Esophagus (tissue), 2 donors: ENCODE measurements at regions not wholly inside any gene's neighbourhood (a gene's known extent, or its start where the extent isn't known, plus 50 kb on each side); places are given as distances from the start of the nearest gene placed in this dataset.

Source experiments
- H3K27ac ChIP-seq, 2 donors: one replicate each; pipeline ENCODE4 v1.5.1; 2013; ENCODE audit warnings: low read depth in 2 of 2, mild to moderate bottlenecking in 2 of 2, inconsistent platforms in 1 of 2, low read length in 1 of 2, moderate library complexity in 1 of 2
- H3K27me3 ChIP-seq, 2 donors: one replicate each; pipeline ENCODE4 v1.6.1; 2013; ENCODE audit warnings: low read length in 2 of 2, control low read depth in 1 of 2, mild to moderate bottlenecking in 1 of 2; ENCODE audit not compliant: insufficient read depth in 2 of 2, control insufficient read depth in 1 of 2
- H3K36me3 ChIP-seq, 2 donors: one replicate each; pipeline ENCODE4 v1.6.1; 2013; ENCODE audit warnings: low read length in 1 of 2; ENCODE audit not compliant: control insufficient read depth in 2 of 2, insufficient read depth in 2 of 2
- H3K4me1 ChIP-seq, 2 donors: one replicate each; pipeline ENCODE4 v1.6.1; 2013; ENCODE audit warnings: low read length in 1 of 2; ENCODE audit not compliant: control insufficient read depth in 2 of 2, insufficient read depth in 2 of 2
- H3K4me3 ChIP-seq, 2 donors: one replicate each; pipeline ENCODE4 v1.5.1; 2013; ENCODE audit warnings: low read length in 2 of 2, mild to moderate bottlenecking in 2 of 2, low read depth in 1 of 2, moderate library complexity in 1 of 2
- H3K9me3 ChIP-seq, 2 donors: one replicate each; pipeline ENCODE4 v1.6.1; 2013; ENCODE audit warnings: mild to moderate bottlenecking in 2 of 2, low read depth in 1 of 2, low read length in 1 of 2, moderate library complexity in 1 of 2; ENCODE audit not compliant: control insufficient read depth in 2 of 2, insufficient read depth in 1 of 2
- WGBS, 2 donors: extraction: QIAGEN DNeasy Blood & Tissue Kit; methylation state at CpG; one replicate each; pipeline ENCODE4 v1.1.7; 2013; 5-methylcytosine and 5-hydroxymethylcytosine counted together
- donor health status: healthy with polysubstance abuse.
- donor health status: Bipolar disorder and iron deficiency.

GRCh38 chrY:7961811-7962210 lies 1050.3 kb upstream of the AMELY start:
- no peaks in the 10 kb centered on the region for H3K9me3 ChIP-seq
- no peak overlapping the region for H3K27ac ChIP-seq
- H3K4me3 ChIP-seq, result no peak overlapping the region
- H3K4me1 ChIP-seq, result no peaks in the 10 kb centered on the region
- H3K27me3 ChIP-seq, result no peaks in the 10 kb centered on the region
- H3K36me3 ChIP-seq, result no peaks in the 10 kb centered on the region
- WGBS, 2 donors, result 68 to 71% methylated on average over 1 to 2 of the region's 2 CpGs

- no peaks in the 10 kb centered on the region for H3K4me1 ChIP-seq
- no peak overlapping the region for H3K4me3 ChIP-seq
- no peaks in the 10 kb centered on the region for H3K9me3 ChIP-seq
- no peak overlapping the region for H3K27ac ChIP-seq
- no peaks in the 10 kb centered on the region for H3K36me3 ChIP-seq
- H3K27me3 ChIP-seq, result no peaks in the 10 kb centered on the region
- 30 to 62% methylated on average over 2 to 4 of the region's 4 CpGs for WGBS, 2 donors
Observed at GRCh38 chrY:7957773-7958172, 1046.2 kb upstream of the AMELY start.

- WGBS, 2 donors, result 75% methylated on average over 2 to 3 of the region's 3 CpGs
- Histone ChIP-seq H3K9me3 (no peaks in the 10 kb centered on the region), H3K4me3 (no peak overlapping the region)
Observed at GRCh38 chrY:7951187-7951852, 1039.8 kb upstream of the AMELY start.

GRCh38 chrY:7944135-7944534 lies 1032.6 kb upstream of the AMELY start:
- Histone ChIP-seq H3K27ac (no peak overlapping the region), H3K36me3 (no peaks in the 10 kb centered on the region), H3K4me1 (no peaks in the 10 kb centered on the region), H3K4me3 (no peak overlapping the region), H3K9me3 (no peaks in the 10 kb centered on the region), H3K27me3 (no peaks in the 10 kb centered on the region)
- 93% methylated on average over 1 of the region's 1 CpG; no CpG with 5 or more reads in 1 of the 2 donors for WGBS, 2 donors

More at GRCh38 chrY:7951187-7951852, 1039.8 kb upstream of the AMELY start:
- Histone ChIP-seq H3K4me1 (no peaks in the 10 kb centered on the region), H3K36me3 (no peaks in the 10 kb centered on the region), H3K27ac (no peak overlapping the region), H3K27me3 (no peaks in the 10 kb centered on the region)

GRCh38 chrY:7942711-7943110 lies 1031.2 kb upstream of the AMELY start:
- Histone ChIP-seq H3K27ac (no peak overlapping the region), H3K9me3 (no peaks in the 10 kb centered on the region), H3K4me3 (no peak overlapping the region), H3K27me3 (no peaks in the 10 kb centered on the region), H3K36me3 (no peaks in the 10 kb centered on the region), H3K4me1 (no peaks in the 10 kb centered on the region)
- WGBS, 2 donors, result 72 to 78% methylated on average over 2 to 3 of the region's 3 CpGs

GRCh38 chrY:7941856-7942255 lies 1030.3 kb upstream of the AMELY start:
- Histone ChIP-seq H3K4me1 (no peaks in the 10 kb centered on the region), H3K27me3 (no peaks in the 10 kb centered on the region), H3K27ac (no peak overlapping the region), H3K4me3 (no peak overlapping the region), H3K36me3 (no peaks in the 10 kb centered on the region), H3K9me3 (no peaks in the 10 kb centered on the region)
- WGBS, 2 donors, result 54 to 70% methylated on average over 3 of the region's 3 CpGs

- H3K9me3 ChIP-seq, result no peaks in the 10 kb centered on the region
- 76 to 86% methylated on average over 1 to 2 of the region's 2 CpGs for WGBS, 2 donors
Observed at GRCh38 chrY:7938982-7939718, 1027.6 kb upstream of the AMELY start.

GRCh38 chrY:7936831-7937230 lies 1025.3 kb upstream of the AMELY start:
- no peaks in the 10 kb centered on the region for H3K9me3 ChIP-seq
- no peaks in the 10 kb centered on the region for H3K27me3 ChIP-seq
- H3K4me1 ChIP-seq, result no peaks in the 10 kb centered on the region
- H3K4me3 ChIP-seq, result no peak overlapping the region
- H3K27ac ChIP-seq, result no peak overlapping the region
- 80% methylated on average over 2 to 4 of the region's 4 CpGs for WGBS, 2 donors
- no peaks in the 10 kb centered on the region for H3K36me3 ChIP-seq

More at GRCh38 chrY:7938982-7939718, 1027.6 kb upstream of the AMELY start:
- no peaks in the 10 kb centered on the region for H3K27me3 ChIP-seq
- no peaks in the 10 kb centered on the region for H3K4me1 ChIP-seq
- no peak overlapping the region for H3K4me3 ChIP-seq
- no peak overlapping the region for H3K27ac ChIP-seq
- no peaks in the 10 kb centered on the region for H3K36me3 ChIP-seq

GRCh38 chrY:7936046-7936445 lies 1024.5 kb upstream of the AMELY start:
- H3K9me3 ChIP-seq, result no peaks in the 10 kb centered on the region
- 73 to 83% methylated on average over 1 of the region's 1 CpG for WGBS, 2 donors
- no peaks in the 10 kb centered on the region for H3K36me3 ChIP-seq
- H3K27me3 ChIP-seq, result no peaks in the 10 kb centered on the region
- no peaks in the 10 kb centered on the region for H3K4me1 ChIP-seq
- H3K27ac ChIP-seq, result no peak overlapping the region
- no peak overlapping the region for H3K4me3 ChIP-seq

- H3K4me1 ChIP-seq, result no peaks in the 10 kb centered on the region
- H3K36me3 ChIP-seq, result no peaks in the 10 kb centered on the region
- H3K4me3 ChIP-seq, result no peak overlapping the region
- no peak overlapping the region for H3K27ac ChIP-seq
- H3K9me3 ChIP-seq, result no peaks in the 10 kb centered on the region
- WGBS, 2 donors, result 69 to 100% methylated on average over 1 to 2 of the region's 2 CpGs
- no peaks in the 10 kb centered on the region for H3K27me3 ChIP-seq
Observed at GRCh38 chrY:7935606-7936005, 1024.1 kb upstream of the AMELY start.
